AG09309 (cell line): ENCODE measurements at regions not wholly inside any gene's neighbourhood (a gene's known extent, or its start where the extent isn't known, plus 50 kb on each side); places are given as distances from the start of the nearest gene placed in this dataset.

Experiments
- DNase-seq: peaks from one replicate; pipeline ENCODE4 v3.0.0-alpha.2; 2010; ENCODE audit warnings: low read depth
- H3K4me3 ChIP-seq: 2 replicates; pipeline ENCODE4 v1.5.1; 2011; ENCODE audit warnings: mild to moderate bottlenecking, low read depth, low read length, moderate library complexity; ENCODE audit not compliant: control insufficient read depth
- CTCF ChIP-seq: IDR thresholded peaks from 2 replicates; pipeline ENCODE4 v1.5.1; 2011; ENCODE audit warnings: mild to moderate bottlenecking, low read depth, low read length, inconsistent platforms; ENCODE audit not compliant: insufficient read depth, control insufficient read depth; ENCODE audit errors: missing control alignments

GRCh38 chr6:48417927-48418326 lies 306.9 kb upstream of the PTCHD4 start:
- no peak for DNase-seq
- TF ChIP-seq CTCF, result no peak
- H3K4me3 ChIP-seq, result no peak overlapping the region

- no peak for TF ChIP-seq CTCF
- DNase-seq, result no peak
- H3K4me3 ChIP-seq, result no peak overlapping the region
Observed at GRCh38 chr6:48412656-48413055, 301.7 kb upstream of the PTCHD4 start.

GRCh38 chr6:48404927-48405326 lies 293.9 kb upstream of the PTCHD4 start:
- TF ChIP-seq CTCF, result no peak
- no peak overlapping the region for H3K4me3 ChIP-seq
- no peak for DNase-seq

- no peak for DNase-seq
- no peak overlapping the region for H3K4me3 ChIP-seq
- no peak for TF ChIP-seq CTCF
Observed at GRCh38 chr6:48403587-48403986, 292.6 kb upstream of the PTCHD4 start.

- H3K4me3 ChIP-seq, result no peak overlapping the region
- no peak for DNase-seq
- no peak for TF ChIP-seq CTCF
Observed at GRCh38 chr6:48401016-48401415, 290.0 kb upstream of the PTCHD4 start.

- no peak for TF ChIP-seq CTCF
Observed at GRCh38 chr6:48397887-48398286, 286.9 kb upstream of the PTCHD4 start.

More at GRCh38 chr6:48397887-48398286, 286.9 kb upstream of the PTCHD4 start:
- DNase-seq, result no peak
- no peak overlapping the region for H3K4me3 ChIP-seq
